HG03442 (cell line): ENCODE measurements at regions not wholly inside any gene's neighbourhood (a gene's known extent, or its start where the extent isn't known, plus 50 kb on each side); places are given as distances from the start of the nearest gene placed in this dataset.

Source experiments
- ATAC-seq: cut with Tn5 transposase; IDR thresholded peaks from one replicate; pipeline ENCODE4 v1.9.1; 2021; ENCODE audit warnings: mild to moderate bottlenecking, moderate library complexity; ENCODE audit not compliant: unreplicated experiment

GRCh38 chr5:74143151-74143550 is 497.4 kb downstream of the ENC1 start:
- ATAC-seq = no peak

- no peak for ATAC-seq
Measured at GRCh38 chr5:74141053-74141452, 499.5 kb downstream of the ENC1 start.

GRCh38 chr5:74140409-74140808 is 500.1 kb downstream of the ENC1 start:
- no peak for ATAC-seq

GRCh38 chr5:74139589-74139988 is 500.9 kb downstream of the ENC1 start:
- no peak for ATAC-seq

GRCh38 chr5:74138721-74139120 is 501.8 kb downstream of the ENC1 start:
- ATAC-seq = no peak

GRCh38 chr5:74136276-74136825 is 504.2 kb downstream of the ENC1 start:
- no peak for ATAC-seq

- no peak for ATAC-seq
Measured at GRCh38 chr5:74135033-74135432, 505.5 kb downstream of the ENC1 start.

GRCh38 chr5:74132485-74132884 is 506.5 kb downstream of the ARHGEF28 start:
- ATAC-seq = no peak

- no peak for ATAC-seq
Measured at GRCh38 chr5:74131250-74131649, 505.3 kb downstream of the ARHGEF28 start.

GRCh38 chr5:74130155-74130897 is 504.3 kb downstream of the ARHGEF28 start:
- ATAC-seq = no peak

GRCh38 chr5:74127381-74128320 is 501.7 kb downstream of the ARHGEF28 start:
- ATAC-seq = no peak

- ATAC-seq = no peak
Measured at GRCh38 chr5:74126294-74126693, 500.3 kb downstream of the ARHGEF28 start.

GRCh38 chr5:74124826-74125225 is 498.8 kb downstream of the ARHGEF28 start:
- no peak for ATAC-seq

- no peak for ATAC-seq
Measured at GRCh38 chr5:74123929-74124328, 497.9 kb downstream of the ARHGEF28 start.

GRCh38 chr5:74122979-74123590 is 497.1 kb downstream of the ARHGEF28 start:
- no peak for ATAC-seq

GRCh38 chr5:74122175-74122574 is 496.2 kb downstream of the ARHGEF28 start:
- no peak for ATAC-seq

GRCh38 chr5:74120585-74120984 is 494.6 kb downstream of the ARHGEF28 start:
- no peak for ATAC-seq

GRCh38 chr5:74118071-74118470 is 492.1 kb downstream of the ARHGEF28 start:
- ATAC-seq = no peak

- no peak for ATAC-seq
Measured at GRCh38 chr5:74116984-74117383, 491.0 kb downstream of the ARHGEF28 start.

- no peak for ATAC-seq
Measured at GRCh38 chr5:74116266-74116665, 490.3 kb downstream of the ARHGEF28 start.

- no peak for ATAC-seq
Measured at GRCh38 chr5:74113927-74114326, 487.9 kb downstream of the ARHGEF28 start.
